ENCODE measurements at regions not wholly inside any gene's neighbourhood (a gene's known extent, or its start where the extent isn't known, plus 50 kb on each side); places are given as distances from the start of the nearest gene placed in this dataset.
"Not testable (repeated sequence)": the region's sequence is repeated elsewhere in the genome, so short reads cannot be mapped to it uniquely, and the experiment has no call there.

DNA sequence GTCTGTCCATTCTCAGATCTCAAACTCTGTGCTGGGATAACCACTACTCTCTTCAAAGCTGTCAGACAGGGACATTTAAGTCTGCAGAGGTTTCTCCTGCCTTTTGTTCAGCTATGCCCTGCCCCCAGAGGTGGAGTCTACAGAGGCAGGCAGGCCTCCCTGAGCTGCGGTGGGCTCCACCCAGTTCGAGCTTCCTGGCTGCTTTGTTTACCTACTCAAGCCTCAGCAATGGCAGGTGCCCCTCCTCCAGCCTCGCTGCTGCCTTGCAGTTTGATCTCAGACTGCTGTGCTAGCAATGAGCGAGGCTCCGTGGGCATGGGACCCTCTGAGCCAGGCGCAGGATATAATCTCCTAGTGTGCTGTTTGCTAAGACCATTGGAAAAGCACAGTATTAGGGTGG lies 53.1 kb upstream of the HUNK start:
- not testable (repeated sequence) for FAIRE-seq

DNA sequence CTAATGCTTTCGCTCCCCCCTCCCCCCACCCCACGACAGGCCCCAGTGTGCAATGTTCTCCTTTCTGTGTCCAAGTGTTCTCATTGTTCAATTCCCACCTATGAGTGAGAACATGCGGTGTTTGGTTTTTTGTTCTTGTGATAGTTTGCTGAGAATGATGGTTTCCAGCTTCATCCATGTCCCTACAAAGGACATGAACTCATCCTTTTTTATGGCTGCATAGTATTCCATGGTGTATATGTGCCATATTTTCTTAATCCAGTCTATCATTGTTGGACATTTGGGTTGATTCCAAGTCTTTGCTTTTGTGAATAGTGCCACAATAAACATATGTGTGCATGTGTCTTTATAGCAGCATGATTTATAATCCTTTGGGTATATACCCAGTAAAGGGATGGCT lies 58.5 kb upstream of the HUNK start:
- not testable (repeated sequence) for FAIRE-seq

DNA sequence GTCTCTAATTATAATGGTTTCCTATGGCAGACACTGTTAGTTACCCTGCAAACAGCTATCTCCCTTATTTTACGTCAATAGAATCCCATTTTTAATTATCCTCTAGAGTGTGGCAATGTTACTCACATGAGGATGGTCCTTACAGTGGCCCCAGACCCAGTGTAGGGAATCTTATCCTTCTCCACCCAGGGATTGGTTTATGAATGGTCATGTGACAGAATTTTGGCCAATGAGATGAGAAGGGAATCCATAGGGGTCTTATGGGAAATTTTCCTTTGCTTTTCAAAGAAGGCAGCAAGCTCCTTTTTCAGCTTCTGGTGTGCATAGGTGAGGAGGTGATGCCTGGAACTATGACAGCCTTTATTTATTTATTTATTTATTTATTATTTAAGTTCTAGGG lies 59.0 kb upstream of the HUNK start:
- FAIRE-seq, result no peak

DNA sequence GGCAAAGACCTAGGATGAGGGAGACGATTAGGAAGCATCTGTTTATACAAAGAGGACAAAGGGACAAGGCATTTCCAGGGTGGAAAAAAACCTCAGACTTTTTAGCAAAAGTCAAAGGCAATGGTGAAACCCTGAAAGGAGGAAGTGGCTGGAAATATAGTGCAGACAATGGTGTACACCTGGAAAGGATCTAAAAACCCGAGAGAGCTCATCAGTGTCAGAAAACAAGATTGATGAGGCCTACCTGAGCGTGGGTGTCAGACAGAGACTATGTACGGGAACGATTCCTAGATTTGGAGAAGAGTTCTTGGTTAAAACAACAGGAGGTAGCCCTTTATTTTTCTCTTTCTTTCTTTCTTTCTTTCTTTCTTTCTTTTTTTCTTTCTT lies 68.8 kb upstream of the HUNK start:
- no peak for FAIRE-seq

DNA sequence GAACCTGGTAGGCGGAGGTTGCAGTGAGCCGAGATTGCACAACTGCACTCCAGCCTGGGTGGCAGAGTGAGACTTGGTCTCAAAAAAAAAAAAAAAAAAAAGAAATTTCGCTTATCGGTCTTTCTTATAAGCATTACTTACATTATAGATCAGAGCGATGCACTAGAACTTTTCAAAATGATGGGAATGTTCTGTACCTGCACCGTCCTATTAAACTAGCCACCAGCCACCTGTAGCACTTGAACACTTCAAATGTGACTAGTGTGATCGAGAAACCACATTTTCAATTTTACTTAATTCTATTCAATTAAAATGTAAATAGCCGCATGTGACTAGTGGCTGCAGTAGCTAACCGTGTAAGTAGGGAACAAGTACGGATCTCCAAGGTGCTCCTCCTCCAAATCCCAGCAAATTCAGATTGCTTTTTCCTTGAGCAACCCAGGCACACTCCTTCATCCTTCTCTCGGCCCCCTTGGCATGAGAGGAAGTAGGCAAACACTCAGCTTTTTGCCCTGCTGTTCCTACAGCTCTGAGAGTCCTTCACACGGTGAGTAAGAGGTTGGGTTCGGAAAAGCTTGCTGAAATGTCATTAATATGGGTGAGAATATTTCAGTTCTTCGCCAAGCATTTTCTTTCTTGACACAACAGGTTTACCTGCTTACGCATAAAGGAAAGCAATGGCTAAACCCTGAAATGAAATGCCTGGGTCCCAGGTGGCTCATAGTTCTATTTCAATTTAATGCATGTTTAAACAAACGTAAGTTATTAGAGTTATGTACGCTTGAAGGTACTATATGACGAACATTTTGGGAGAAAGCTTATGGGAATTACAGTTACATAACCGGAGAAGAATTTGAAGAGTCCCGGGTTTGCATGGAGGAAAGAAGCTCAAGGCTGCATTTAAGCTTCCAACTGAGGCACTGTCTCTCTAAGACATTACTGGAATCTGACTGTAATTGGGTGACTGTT lies 69.5 kb upstream of the HUNK start:
- no peak for FAIRE-seq

DNA sequence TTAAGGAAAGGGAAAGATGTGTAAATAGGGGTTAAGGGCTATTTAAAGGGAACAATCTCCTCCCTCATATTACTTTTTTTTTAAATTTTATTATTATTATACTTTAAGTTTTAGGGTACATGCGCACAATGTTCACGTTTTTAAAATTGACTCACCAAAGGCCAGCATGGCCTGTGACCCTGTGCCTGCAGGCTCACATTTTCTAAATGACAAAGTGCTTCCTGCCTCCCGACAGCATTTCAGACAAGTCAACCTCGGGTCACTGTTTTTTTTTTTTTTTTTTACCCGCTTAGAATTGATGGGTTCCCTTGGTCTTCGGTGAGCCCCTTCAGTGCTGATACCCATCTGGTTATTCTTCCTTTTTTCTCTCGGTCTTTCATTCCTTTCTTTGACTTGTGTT lies 70.4 kb upstream of the SCAF4 start:
- no peak for FAIRE-seq

DNA sequence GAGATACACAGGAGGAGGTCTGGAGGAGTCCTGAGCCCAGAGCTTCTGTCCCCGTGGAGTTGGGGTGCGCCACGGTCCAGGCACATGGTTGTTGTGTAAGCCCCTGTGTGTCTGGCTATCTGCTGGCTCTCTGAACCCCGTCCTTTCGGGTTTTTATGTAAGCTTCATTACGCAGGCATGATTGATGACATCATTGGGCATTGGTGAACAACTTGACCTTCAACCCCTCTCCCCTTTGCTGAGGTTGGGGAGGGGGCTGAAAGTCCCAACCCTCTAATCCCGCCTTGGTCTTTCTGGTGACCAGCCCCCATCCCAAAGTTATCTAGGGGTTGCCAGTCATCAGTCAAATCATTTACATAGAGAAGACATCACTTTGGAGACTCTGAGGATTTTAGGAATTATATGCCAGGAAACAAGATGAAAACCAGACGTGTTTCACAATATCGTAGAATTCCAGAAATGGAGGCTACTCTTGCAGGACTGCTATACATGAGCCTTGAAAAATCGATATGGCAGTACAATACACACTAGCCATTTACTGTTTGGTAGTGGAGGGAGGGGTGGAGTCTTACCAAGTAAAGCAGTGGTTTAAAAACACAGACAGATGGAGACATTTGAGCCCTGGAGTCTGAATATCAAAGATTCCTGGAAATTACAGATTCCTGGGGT lies 69.8 kb upstream of the SCAF4 start:
- FAIRE-seq, result no peak

DNA sequence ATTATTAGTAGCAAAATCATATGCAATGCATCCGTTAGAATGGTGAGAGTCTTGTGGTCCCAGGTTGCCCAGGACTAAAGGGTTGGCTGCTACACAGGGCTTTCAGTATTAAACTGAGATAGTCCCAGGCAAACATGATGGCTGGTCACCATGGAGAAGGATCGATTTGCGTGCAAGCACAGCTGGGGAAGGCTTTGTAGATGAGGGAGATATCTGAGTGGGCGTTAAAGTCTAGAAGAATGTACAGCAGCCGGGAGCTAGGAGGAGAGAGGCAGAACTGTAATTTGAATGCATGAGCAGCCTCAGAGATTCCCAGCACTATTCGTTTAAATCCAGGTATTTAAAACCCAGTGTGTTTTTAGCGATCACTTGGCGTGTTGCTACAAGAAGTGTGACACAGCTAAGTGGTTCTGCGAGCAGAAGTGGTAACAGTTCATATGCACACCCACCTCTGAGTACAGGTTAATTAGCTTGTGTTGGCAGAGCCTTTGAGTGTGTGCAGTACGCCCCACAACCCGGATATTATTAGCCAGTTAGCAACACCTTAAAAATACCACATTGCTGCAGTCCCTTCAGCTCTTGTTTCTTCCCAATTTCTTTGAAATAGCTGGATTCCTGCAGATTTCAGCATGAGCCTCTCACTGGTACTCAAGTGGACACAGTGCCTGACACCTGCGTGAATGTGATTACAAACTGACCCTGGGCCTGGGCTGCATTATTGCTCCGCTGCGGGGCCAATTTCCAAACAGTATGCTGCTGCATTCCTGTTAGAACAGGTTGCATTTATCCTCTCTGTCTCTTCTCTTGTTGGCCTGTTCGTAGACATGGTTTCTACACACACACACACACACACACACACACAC lies 67.2 kb upstream of the SCAF4 start:
- no peak for FAIRE-seq

DNA sequence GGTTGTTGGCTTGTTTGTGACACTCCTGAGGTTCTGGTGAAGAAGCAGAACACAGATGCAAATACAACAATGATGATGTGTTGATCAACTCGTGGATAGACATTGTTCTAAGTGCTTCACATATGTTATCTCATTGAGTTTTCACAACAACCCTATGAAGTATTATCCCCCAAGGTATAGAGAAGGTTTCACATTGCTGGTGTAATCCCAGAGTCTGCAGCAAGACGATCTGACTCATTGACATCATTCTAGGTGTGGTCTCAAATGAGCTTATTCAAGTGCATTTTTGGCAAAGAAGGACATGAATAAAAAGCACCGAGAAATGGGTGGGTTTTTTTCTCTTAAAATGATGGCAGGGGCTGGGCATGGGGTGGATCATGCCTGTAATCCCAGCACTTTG lies 64.1 kb upstream of the SCAF4 start:
- FAIRE-seq, result no peak

DNA sequence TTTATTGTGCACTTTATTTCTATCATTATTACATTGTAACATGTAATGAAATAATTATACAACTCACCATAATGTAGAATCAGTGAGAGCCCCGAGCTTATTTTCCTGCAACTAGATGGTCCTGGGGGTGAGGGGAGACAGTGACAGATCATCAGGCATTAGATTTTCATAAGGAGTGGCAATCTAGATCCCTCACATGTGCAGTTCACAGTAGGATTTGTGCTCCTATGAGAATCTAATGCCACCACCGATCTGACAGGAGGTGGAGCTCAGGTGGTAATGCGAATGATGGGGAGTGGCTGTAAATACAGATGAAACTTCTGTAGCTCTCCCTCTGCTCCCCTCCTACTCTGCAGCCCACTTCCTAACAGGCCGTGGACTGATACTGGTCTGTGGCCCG lies 58.5 kb upstream of the SCAF4 start:
- FAIRE-seq, result not testable (repeated sequence)

DNA sequence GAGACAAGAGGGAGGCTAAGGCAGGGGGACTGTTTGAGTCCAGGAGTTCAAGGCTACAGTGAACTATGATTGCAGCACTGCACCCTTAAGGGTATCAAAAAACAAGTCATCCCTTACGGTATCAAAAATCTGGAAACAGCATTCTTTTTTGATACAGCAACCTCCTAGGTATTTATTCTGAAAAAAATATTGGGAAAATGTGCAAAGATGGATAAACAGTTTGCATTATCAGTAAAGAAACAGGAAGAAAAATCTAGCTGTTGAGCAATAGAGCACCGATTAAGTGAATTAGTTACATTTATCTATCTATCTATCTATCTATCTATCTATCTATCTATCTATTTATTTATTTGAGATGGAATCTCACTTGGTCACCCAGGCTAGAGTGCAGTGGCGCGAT lies 56.7 kb upstream of the SCAF4 start:
- no peak for FAIRE-seq

DNA sequence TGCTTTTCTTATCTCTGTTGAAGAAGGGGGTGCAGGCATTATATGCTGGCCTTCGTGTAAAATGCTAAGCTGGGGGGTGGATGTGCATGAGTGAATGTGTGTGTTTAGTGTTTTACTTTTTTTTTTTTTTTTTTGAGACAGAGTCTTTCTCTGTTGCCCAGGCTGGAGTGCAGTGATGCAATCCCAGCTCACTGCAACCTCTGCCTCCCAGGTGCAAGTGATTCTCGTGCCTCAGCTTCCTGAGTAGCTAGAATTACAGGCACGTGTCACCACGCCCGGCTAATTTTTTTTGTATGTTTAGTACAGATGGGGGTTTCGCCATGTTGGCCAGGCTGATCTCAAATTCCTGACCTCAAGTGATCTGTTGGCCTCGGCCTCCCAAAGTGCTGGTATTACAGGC lies 55.8 kb upstream of the SCAF4 start:
- not testable (repeated sequence) for FAIRE-seq

DNA sequence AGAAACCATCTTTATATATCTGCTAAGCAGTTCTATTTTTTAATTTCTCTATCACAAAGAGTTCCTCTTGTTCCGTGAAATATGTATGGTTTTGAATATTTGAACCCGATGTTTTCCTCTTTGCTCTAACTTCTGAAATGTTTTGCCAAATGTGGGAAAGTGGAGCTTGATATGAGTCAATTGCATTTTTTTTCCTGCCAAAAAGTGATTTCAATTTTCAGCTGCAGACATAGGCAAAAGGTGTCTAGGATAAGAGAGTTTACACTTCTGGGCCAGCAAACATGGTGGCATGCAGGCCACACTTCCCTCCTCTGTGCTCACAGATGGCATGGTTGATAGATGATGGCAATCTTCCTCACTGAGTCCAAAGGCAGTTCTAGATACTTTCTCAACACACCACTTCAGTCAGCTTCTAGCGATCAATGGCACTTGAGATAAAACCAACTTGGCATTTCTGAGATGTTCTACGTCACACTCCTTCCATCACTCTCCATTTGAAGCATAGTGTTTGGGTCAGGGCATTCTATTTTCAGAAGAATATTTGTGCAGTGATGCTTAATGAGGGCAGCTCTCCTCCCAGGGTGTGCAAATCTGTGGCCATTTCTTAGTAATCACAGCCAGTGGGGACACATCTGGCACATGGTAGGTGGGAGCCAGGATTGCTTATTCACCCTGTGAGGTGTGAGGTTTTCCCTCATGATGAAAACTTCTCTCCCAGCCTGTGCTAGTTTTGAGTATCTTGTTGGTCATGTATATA lies 54.4 kb upstream of the SCAF4 start:
- FAIRE-seq, result no peak

DNA sequence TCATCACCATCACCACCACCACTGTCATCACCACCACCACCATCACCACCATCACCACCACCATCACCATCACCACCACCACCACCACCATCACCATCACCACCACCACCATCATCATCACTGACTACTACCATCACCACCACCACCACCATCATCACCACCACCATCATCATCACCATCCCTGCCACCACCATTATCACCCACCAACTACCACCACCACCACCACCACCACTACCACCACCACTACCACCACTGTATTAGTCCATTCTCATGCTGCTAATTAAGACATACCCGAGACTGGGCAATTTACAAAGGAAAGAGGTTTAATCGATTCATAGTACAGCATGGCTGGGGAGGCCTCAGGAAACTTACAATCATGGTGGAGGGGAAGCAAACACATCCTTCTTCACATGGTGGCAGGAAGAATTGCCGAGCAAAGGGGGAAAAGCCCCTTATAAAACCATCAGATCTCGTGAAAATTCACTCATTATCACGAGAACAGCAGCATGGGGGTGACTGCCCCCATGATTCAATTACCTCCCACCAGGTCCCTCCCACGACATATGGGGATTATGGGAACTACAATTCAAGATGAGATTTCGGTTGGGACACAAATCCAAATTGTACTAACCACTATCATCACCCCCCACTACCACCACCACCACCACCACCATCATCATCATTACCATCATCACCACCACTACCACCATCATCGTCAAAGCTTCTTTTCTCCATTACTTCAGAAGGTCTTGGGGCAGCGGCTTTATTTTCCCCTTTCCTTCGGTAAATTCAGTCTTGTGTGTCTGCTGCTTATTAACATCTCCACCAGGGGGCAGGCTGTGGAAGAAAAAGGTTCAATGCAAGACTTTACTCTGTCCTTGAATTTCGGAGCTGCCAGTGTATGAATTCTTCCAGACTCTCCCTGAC lies 53.6 kb upstream of the SCAF4 start:
- peak; percentile 85 for FAIRE-seq

DNA sequence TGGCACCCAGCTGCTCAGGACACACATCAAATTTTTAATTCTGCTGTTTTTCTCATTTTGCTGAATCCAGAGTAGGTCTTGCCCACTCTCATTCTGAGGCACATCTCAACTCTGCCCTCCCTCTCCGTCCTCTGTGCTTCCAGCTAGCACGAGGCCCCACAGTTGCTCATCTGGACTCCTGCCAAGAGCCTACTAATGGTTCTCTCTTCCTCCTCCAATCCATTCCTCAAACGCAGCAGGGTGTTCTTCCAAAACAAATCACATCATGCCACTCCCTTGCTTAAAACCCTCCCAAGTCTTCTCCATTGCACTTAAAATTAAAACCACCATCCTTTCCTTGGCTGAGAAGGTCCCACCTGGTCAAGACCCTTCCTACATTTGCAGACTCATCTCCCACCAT lies 49.8 kb upstream of the SCAF4 start:
- FAIRE-seq, result no peak

Measured in endometrium (tissue), 2 donors.